Uterus (tissue), 2 donors: ENCODE measurements at regions not wholly inside any gene's neighbourhood (a gene's known extent, or its start where the extent isn't known, plus 50 kb on each side); places are given as distances from the start of the nearest gene placed in this dataset.

ENCODE experiments used
- POLR2A ChIP-seq, 2 donors: fragments of 450-650 bp; IDR thresholded peaks; one replicate each; pipeline ENCODE4 v1.6.1; 2016; ENCODE audit warnings: antibody characterized with exemption in 2 of 2, mild to moderate bottlenecking in 1 of 2, moderate library complexity in 1 of 2
- TF ChIP-seq, protein P1 (sequence below), 4 experiments: fragments of 200-600 bp in 2 of 4; fragments of 450-650 bp in 2 of 4; sonication (generic) in 2 of 4; IDR thresholded peaks; one replicate each; pipeline ENCODE4 v1.5.1; 2016 to 2019; ENCODE audit warnings: antibody characterized with exemption in 4 of 4, mild to moderate bottlenecking in 2 of 4, moderate library complexity in 1 of 4

DNA sequence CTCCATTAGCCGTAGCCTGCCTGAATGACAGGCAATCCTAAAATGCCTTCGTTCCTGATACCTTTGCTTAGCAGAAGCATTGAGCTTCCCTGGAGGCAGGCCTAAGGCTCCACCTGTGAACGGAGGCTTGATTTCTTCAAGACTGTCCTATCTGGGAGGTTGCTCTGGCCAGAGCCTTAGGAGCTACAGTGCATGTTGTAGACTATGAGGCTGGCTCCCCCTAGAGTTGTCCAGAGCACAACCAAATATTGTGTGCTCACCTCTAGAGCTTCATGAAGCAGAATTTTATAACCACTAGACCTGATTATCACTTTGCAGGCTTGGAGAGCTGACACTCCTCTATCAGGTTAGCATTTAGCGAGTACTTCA is 217.8 kb downstream of the MAFB start:
- TF ChIP-seq, protein P1, sequence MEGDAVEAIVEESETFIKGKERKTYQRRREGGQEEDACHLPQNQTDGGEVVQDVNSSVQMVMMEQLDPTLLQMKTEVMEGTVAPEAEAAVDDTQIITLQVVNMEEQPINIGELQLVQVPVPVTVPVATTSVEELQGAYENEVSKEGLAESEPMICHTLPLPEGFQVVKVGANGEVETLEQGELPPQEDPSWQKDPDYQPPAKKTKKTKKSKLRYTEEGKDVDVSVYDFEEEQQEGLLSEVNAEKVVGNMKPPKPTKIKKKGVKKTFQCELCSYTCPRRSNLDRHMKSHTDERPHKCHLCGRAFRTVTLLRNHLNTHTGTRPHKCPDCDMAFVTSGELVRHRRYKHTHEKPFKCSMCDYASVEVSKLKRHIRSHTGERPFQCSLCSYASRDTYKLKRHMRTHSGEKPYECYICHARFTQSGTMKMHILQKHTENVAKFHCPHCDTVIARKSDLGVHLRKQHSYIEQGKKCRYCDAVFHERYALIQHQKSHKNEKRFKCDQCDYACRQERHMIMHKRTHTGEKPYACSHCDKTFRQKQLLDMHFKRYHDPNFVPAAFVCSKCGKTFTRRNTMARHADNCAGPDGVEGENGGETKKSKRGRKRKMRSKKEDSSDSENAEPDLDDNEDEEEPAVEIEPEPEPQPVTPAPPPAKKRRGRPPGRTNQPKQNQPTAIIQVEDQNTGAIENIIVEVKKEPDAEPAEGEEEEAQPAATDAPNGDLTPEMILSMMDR (IDR thresholded peaks at IDR 0.05), result peak in 1 of 4 experiments; percentile 3
- TF ChIP-seq POLR2A (IDR thresholded peaks at IDR 0.05), result no peak
